ENCODE measurements at regions not wholly inside any gene's neighbourhood (a gene's known extent, or its start where the extent isn't known, plus 50 kb on each side); places are given as distances from the start of the nearest gene placed in this dataset.
"Not testable (repeated sequence)": the region's sequence is repeated elsewhere in the genome, so short reads cannot be mapped to it uniquely, and the experiment has no call there.

GRCh38 chr13:99695857-99696256 lies 194.6 kb downstream of the TM9SF2 start:
- DNase-seq = no peak

- no peak for DNase-seq
Measured at GRCh38 chr13:99693852-99694611, 192.8 kb downstream of the TM9SF2 start.

- no peak for DNase-seq
Measured at GRCh38 chr13:99693351-99693750, 192.1 kb downstream of the TM9SF2 start.

GRCh38 chr13:99692854-99693253 lies 191.6 kb downstream of the TM9SF2 start:
- no peak for DNase-seq

GRCh38 chr13:99691552-99691951 lies 190.3 kb downstream of the TM9SF2 start:
- DNase-seq = no peak

- DNase-seq = no peak
Measured at GRCh38 chr13:99690426-99691174, 189.3 kb downstream of the TM9SF2 start.

DNA sequence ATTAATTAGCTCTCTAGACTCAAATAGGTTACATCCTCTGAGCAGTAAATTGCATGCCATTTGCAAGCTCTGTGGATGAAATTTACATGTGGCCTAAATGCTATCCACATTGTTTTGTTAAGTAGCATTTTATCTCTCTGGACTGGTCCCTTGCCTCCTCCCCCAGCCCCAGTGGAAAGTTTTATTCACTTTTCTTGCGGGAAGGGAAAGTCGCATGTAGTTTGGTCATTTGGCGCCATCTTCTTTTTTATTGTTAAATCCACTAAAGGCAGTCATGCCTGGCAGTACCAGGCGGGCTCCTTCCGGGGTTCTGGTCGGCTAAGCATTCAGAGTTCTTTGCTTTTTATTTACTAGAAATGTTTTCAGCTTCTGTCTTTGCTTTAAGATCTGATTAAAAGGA lies 188.7 kb downstream of the TM9SF2 start:
- DNase-seq = no peak

GRCh38 chr13:99688776-99689175 lies 187.5 kb downstream of the TM9SF2 start:
- no peak for DNase-seq

DNA sequence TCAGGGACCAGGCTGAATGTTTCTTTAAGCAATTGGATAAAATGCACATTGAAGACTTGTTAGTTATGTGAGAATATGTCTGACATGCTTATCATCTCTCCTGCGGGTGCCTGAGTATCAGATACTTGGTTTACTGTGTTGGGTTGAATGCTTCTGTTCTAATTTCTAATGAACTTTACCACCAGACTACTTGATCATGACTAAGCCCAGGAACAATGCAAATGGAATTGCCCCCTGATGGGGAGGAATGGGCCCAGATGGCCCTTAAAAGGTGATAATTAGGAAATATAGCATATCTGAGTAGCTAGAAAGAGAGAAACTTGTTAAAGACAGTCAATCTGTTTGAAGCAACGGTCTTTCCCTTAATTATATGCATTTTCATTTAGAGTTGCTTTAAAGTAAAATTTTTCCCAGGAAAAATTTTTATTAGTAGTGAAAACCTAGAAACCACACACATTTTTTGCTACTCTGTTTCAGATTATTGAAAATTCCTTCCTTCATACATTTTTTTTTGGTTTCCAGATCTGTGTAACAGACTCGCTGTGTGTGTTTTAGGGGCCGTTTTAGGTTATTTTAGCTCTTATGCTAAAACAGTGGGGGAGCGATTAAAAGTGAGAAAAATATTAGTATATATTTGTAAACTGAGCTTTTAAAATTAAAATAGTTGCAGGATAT lies 186.6 kb downstream of the TM9SF2 start:
- peak; percentile 92 for DNase-seq

GRCh38 chr13:99686944-99687411 lies 185.7 kb downstream of the TM9SF2 start:
- no peak for DNase-seq

DNA sequence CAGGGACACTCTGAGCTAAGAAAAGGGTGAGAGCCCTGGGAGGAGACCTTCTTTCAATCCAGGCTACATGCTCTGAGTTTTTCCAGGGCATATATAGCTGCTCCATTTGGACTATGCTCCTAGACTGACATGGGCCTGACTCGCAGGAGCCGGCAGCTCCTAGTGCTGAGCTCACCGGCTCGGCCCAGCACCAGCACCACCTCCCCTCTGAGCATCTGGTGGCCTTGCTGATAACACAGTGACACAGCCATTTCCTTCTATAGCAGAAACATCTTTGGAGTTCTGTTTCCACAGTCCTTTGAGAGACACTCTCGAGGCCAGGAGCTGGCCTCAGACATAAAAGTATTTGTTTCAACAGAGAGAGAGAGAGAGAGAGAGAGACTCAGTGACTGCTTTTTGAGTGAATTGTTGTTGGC lies 184.9 kb downstream of the TM9SF2 start:
- DNase-seq = peak; percentile 85

- DNase-seq = no peak
Measured at GRCh38 chr13:99681695-99682094, 180.4 kb downstream of the TM9SF2 start.

GRCh38 chr13:99677116-99677951 lies 176.1 kb downstream of the TM9SF2 start:
- peak; percentile 29 for DNase-seq

DNA sequence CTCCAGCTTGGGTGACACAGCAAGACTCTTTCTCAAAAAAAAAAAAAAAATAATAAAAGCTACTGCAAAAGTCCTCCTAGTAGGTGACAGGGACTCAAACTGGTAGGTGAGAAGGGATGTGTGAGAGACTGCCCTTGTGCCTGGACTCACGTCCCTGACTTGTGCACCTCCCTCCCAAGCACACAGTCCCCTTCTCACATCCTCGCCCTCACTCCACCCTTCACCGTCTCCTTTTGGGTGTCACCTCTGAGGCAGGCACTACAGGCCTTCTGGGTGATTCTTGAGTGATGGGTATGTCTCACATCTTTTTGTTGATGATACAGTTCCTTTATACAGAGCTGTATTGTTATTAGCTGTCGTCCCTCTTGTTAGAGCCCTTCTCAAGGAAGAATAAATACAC lies 170.5 kb downstream of the TM9SF2 start:
- no peak for DNase-seq

GRCh38 chr13:99669096-99669495 lies 167.8 kb downstream of the TM9SF2 start:
- not testable (repeated sequence) for DNase-seq

DNA sequence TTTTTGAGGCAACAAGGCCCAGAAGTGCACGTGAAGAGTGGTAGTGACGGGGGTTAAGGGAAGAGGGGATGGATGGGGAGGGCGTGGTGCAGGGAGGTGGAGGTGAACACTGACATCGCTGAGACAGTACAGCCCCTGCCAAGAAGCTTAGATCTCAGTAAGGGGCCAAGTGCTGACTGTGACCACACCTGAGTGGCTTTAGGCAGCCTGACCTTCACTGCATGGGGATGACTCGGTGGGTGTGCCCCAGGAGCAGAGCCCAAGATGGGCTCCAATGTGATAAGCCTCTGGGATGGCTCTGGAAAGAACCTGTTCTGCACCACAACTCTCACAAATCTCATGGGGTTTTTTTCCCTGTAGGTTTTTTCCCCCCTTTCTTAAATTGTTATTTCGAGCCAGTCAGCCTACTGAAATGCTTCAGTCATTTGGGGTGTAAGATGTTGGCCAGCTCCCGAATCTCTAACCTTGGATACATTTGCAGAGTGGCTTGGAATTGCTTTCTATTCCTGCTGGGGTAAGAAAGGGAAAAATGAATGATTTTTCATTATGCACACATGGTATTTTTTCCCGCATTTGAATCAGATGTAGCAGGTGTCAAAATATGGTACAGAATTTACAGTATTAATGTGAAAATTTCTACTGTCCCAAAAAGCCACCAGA lies 165.0 kb downstream of the TM9SF2 start:
- no peak for DNase-seq

GRCh38 chr13:99665711-99666110 lies 164.4 kb downstream of the TM9SF2 start:
- DNase-seq = no peak

- DNase-seq = no peak
Measured at GRCh38 chr13:99663908-99664307, 162.6 kb downstream of the TM9SF2 start.

DNA sequence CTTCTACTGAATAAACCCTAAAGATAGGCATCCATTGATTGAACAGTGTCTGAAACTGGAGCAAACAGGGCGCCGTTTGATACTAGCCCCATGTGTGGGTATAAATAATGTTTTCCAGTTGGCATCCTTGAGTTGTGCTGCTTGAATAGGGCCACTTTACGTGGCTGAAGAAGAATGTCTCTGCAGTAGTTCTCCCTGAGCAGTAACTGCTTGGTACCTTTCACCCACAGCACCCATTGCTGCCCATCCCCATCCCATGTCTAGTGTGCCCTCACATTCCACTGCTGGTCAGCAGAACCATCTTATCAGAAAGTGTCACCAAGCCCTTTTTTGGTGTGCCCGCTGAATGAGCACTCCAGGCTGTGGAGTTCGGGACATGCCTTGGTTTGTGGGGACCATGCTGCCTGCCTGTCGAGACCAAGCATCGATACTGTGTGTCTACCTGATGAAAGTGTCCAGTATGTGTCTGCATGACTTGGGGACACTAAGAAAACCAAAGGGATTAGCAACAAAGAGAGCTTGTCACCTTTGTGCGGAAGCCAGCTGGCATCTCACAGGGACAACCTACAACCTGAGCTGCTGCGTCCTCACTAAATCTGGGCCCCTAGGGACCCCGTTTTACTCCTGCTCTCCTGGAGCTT lies 162.0 kb downstream of the TM9SF2 start:
- DNase-seq = no peak

DNA sequence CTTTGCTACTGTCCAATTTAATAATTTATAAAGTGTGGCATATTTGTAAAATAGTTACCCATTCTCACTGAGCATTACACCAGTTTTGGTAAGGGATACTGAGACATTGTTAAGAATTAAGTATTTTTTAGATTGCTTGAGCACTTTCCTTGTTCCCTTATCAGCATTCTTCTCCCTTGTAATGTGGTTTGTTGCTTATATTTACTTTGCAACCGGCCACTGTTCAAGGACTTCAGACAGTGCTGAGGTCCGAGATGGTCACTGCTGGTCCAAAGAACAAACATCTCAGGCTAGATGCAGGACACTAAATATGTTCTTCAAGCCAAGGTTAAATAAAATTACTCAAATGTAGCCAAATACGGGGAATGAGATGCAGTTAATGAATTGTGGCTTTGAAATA lies 161.4 kb downstream of the TM9SF2 start:
- no peak for DNase-seq

DNA sequence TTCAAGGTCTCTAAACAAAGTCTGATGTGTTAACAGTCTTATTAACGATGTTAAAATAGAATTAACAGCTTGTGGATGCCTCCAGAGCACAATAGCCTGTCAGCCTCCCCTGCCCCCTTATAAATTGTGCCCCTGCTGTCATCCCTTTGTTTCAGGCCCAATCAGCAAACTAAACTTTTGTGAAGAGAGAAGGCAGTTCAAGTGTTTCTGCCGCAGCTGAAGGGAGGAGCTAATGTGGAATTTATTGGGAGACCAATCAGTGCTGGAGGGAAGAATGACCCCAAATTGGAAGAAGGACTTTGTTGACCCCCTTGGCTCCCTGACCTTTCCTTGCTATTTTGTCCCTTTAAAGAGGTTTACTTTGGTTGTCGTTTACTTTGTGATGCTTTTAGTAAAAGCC lies 160.5 kb downstream of the TM9SF2 start:
- DNase-seq = no peak

All from fibroblast of skin of scalp (primary cell).